SK-N-SH treated with all-trans-retinoic acid at 6 μM for 48 hours (cell line): ENCODE measurements at regions not wholly inside any gene's neighbourhood (a gene's known extent, or its start where the extent isn't known, plus 50 kb on each side); places are given as distances from the start of the nearest gene placed in this dataset.

Experiments used
- ATAC-seq: fragments of 200-7000 bp; cut with Tn5 transposase; 3 replicates; pipeline ENCODE4 v1.9.1; 2020; ENCODE audit warnings: mild to moderate bottlenecking, moderate library complexity
- CSDC2 ChIP-seq: fragments of 250-450 bp; sonication (Bioruptor Pico); IDR thresholded peaks from 2 replicates; pipeline ENCODE4 v1.5.0; 2020; ENCODE audit warnings: mild to moderate bottlenecking, moderate library complexity
- ESRRG ChIP-seq: fragments of 250-450 bp; sonication (Bioruptor Pico); IDR thresholded peaks from 2 replicates; pipeline ENCODE4 v1.6.1; 2021; ENCODE audit warnings: mild to moderate bottlenecking
- GLIS3 ChIP-seq: fragments of 250-450 bp; sonication (Bioruptor Pico); IDR thresholded peaks from 2 replicates; pipeline ENCODE4 v1.5.0; 2020; ENCODE audit warnings: mild to moderate bottlenecking, moderate library complexity
- OSR1 ChIP-seq: fragments of 250-450 bp; sonication (Bioruptor Pico); IDR thresholded peaks from 2 replicates; pipeline ENCODE4 v1.8.0; 2022; ENCODE audit warnings: moderate library complexity, mild to moderate bottlenecking, inconsistent platforms
- RARB ChIP-seq: fragments of 250-450 bp; sonication (Bioruptor Pico); IDR thresholded peaks from 2 replicates; pipeline ENCODE4 v1.8.0; 2021; ENCODE audit warnings: mild to moderate bottlenecking, moderate library complexity
- SNAI2 ChIP-seq: fragments of 250-450 bp; sonication (Bioruptor Pico); IDR thresholded peaks from 2 replicates; pipeline ENCODE4 v1.5.0; 2020; ENCODE audit warnings: mild to moderate bottlenecking, moderate library complexity
- TOX ChIP-seq: fragments of 250-450 bp; sonication (Bioruptor Pico); IDR thresholded peaks from 2 replicates; pipeline ENCODE4 v1.8.0; 2021; ENCODE audit warnings: mild to moderate bottlenecking, moderate library complexity, borderline replicate concordance
- ZC3H10 ChIP-seq: fragments of 250-450 bp; sonication (Bioruptor Pico); IDR thresholded peaks from 2 replicates; pipeline ENCODE4 v1.5.1; 2021; ENCODE audit warnings: mild to moderate bottlenecking, moderate library complexity
- ZFP3 ChIP-seq: fragments of 250-450 bp; sonication (Bioruptor Pico); IDR thresholded peaks from 2 replicates; pipeline ENCODE4 v1.5.0; 2020; ENCODE audit warnings: mild to moderate bottlenecking, moderate library complexity
- ZNF565 ChIP-seq: fragments of 450-650 bp; formaldehyde crosslinking; conservative IDR thresholded peaks from 2 replicates; pipeline ENCODE4 v1.5.0; 2020; ENCODE audit warnings: low read depth, mild to moderate bottlenecking, moderate library complexity
- ZNF70 ChIP-seq: fragments of 450-650 bp; formaldehyde crosslinking; IDR thresholded peaks from 2 replicates; pipeline ENCODE4 v1.5.0; 2020; ENCODE audit warnings: mild to moderate bottlenecking, moderate library complexity
- ZNF8 ChIP-seq: fragments of 450-650 bp; formaldehyde crosslinking; IDR thresholded peaks from 2 replicates; pipeline ENCODE4 v1.5.0; 2020; ENCODE audit warnings: mild to moderate bottlenecking, moderate library complexity
- TF ChIP-seq, protein P1 (sequence below): fragments of 250-450 bp; sonication (Bioruptor Pico); IDR thresholded peaks from 2 replicates; pipeline ENCODE4 v1.8.0; 2020; ENCODE audit warnings: mild to moderate bottlenecking, moderate library complexity, borderline replicate concordance
- TF ChIP-seq, protein P2 (sequence below): fragments of 250-450 bp; sonication (Bioruptor Pico); IDR thresholded peaks from 2 replicates; pipeline ENCODE4 v1.5.1; 2020; ENCODE audit warnings: low read depth, mild to moderate bottlenecking, moderate library complexity
- TF ChIP-seq, protein P3 (sequence below): fragments of 250-450 bp; sonication (Bioruptor Pico); IDR thresholded peaks from 2 replicates; pipeline ENCODE4 v1.5.0; 2020; ENCODE audit warnings: mild to moderate bottlenecking, moderate library complexity
- TF ChIP-seq, protein P4 (sequence below): fragments of 250-450 bp; sonication (Bioruptor Pico); IDR thresholded peaks from 2 replicates; pipeline ENCODE4 v1.5.1; 2021; ENCODE audit warnings: mild to moderate bottlenecking, moderate library complexity

DNA sequence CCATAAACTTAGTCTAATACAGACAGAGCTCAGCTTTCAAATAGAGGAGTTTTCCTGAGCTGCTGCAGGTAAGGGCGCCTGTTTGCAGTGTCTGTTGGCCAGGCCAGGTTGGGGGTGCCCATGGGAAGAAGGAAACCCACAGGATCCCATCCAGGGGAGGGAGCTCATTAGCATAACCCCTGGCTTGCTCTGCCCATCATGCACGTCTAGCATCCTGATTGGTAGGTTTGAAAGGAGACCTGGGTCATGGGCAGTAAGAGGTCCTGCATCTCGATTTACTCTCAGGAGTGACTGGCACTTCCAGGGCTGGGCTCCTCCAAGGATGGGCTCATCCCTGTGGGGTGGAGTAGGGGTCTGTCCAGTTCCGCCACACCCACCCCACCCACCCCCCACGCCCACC lies 103.7 kb upstream of the CLDN14 start:
- ATAC-seq: no peak

DNA sequence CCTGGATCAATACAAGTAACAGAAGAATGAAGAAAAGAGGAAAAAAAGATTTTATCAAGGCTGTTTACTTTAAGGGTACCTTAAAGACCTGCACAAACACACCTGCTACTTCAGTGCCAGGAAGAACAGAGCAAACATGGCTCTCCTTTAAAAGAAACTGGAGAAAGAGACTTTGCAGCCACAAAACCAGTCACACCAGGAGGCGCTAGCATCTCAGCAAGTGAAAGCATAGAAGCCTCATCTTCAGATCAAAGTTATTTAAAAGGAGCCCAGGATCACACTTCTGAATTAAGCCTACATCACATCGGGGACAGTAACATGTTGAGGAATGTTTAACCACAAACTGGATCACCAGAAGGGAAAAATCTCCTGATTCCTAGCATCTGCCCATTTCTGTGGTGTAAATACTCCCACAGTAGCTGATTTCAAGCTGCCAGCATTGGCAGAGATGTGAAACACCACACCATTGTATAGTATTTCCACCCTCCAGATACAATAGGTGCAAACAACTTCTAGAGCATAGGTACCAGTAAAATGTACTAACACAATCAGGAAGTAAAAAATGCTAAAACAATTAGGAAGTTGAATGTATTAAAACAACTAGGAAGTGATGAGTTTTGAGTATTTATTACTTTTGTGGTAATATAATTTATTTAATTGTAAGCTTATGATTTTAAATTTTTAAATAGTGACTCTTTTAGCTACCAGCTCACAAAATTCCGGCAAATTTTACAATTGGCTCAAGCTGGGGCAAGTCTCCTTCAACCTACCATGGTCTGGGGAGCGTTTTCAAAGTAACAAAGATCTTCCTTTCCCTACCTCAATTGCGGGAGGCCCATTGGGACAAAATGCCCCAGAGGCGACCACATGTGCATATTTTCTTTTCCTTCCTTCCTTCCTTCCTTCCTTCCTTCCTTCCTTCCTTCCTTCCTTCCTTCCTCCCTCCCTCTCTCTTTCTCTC lies 105.3 kb upstream of the CLDN14 start:
- TF ChIP-seq OSR1 (CRISPR knock-in tag) (no peak), ZNF565 (CRISPR knock-in tag) (no peak), ZC3H10 (CRISPR knock-in tag) (no peak), GLIS3 (CRISPR knock-in tag) (no peak), ZNF70 (CRISPR knock-in tag) (no peak)
- TF ChIP-seq, protein P1, sequence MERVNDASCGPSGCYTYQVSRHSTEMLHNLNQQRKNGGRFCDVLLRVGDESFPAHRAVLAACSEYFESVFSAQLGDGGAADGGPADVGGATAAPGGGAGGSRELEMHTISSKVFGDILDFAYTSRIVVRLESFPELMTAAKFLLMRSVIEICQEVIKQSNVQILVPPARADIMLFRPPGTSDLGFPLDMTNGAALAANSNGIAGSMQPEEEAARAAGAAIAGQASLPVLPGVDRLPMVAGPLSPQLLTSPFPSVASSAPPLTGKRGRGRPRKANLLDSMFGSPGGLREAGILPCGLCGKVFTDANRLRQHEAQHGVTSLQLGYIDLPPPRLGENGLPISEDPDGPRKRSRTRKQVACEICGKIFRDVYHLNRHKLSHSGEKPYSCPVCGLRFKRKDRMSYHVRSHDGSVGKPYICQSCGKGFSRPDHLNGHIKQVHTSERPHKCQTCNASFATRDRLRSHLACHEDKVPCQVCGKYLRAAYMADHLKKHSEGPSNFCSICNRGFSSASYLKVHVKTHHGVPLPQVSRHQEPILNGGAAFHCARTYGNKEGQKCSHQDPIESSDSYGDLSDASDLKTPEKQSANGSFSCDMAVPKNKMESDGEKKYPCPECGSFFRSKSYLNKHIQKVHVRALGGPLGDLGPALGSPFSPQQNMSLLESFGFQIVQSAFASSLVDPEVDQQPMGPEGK (CRISPR knock-in tag): no peak
- TF ChIP-seq, protein P2, sequence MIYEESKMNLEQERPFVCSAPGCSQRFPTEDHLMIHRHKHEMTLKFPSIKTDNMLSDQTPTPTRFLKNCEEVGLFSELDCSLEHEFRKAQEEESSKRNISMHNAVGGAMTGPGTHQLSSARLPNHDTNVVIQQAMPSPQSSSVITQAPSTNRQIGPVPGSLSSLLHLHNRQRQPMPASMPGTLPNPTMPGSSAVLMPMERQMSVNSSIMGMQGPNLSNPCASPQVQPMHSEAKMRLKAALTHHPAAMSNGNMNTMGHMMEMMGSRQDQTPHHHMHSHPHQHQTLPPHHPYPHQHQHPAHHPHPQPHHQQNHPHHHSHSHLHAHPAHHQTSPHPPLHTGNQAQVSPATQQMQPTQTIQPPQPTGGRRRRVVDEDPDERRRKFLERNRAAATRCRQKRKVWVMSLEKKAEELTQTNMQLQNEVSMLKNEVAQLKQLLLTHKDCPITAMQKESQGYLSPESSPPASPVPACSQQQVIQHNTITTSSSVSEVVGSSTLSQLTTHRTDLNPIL (CRISPR knock-in tag): no peak
- TF ChIP-seq, protein P3, sequence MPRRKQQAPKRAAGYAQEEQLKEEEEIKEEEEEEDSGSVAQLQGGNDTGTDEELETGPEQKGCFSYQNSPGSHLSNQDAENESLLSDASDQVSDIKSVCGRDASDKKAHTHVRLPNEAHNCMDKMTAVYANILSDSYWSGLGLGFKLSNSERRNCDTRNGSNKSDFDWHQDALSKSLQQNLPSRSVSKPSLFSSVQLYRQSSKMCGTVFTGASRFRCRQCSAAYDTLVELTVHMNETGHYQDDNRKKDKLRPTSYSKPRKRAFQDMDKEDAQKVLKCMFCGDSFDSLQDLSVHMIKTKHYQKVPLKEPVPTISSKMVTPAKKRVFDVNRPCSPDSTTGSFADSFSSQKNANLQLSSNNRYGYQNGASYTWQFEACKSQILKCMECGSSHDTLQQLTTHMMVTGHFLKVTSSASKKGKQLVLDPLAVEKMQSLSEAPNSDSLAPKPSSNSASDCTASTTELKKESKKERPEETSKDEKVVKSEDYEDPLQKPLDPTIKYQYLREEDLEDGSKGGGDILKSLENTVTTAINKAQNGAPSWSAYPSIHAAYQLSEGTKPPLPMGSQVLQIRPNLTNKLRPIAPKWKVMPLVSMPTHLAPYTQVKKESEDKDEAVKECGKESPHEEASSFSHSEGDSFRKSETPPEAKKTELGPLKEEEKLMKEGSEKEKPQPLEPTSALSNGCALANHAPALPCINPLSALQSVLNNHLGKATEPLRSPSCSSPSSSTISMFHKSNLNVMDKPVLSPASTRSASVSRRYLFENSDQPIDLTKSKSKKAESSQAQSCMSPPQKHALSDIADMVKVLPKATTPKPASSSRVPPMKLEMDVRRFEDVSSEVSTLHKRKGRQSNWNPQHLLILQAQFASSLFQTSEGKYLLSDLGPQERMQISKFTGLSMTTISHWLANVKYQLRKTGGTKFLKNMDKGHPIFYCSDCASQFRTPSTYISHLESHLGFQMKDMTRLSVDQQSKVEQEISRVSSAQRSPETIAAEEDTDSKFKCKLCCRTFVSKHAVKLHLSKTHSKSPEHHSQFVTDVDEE (CRISPR knock-in tag): no peak
- TF ChIP-seq, all 23 proteins: peak for 0
- ATAC-seq: no peak

More for the DNA sequence above, 103.7 kb upstream of the CLDN14 start:
- no peak for TF ChIP-seq TOX (CRISPR knock-in tag)
- TF ChIP-seq RARB (CRISPR knock-in tag): no peak
- no peak for TF ChIP-seq ZFP3 (CRISPR knock-in tag)
- TF ChIP-seq ESRRG (CRISPR knock-in tag): no peak
- TF ChIP-seq ZNF565 (CRISPR knock-in tag): no peak
- no peak for TF ChIP-seq OSR1 (CRISPR knock-in tag)
- TF ChIP-seq ZC3H10 (CRISPR knock-in tag): no peak
- no peak for TF ChIP-seq CSDC2 (CRISPR knock-in tag)
- no peak for TF ChIP-seq SNAI2 (CRISPR knock-in tag)

DNA sequence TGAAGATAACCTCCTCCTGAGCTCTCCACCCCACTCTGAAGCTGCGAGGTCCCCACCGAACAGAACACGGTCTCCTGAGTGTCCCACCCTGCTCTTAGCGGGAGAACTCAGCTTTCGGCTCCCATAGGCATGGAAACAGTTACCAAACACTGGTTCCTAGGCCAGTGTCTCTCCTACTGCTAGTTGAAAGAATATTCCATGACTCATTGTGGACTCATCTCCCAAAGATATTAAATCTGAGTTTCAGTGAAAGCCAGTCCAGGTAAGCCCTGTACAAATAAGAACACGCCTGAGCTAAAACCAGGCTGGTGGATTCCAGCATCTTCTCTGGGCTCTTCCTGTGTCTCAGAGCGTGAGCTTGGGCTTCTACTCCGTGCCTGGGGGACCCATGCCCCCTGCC lies 107.5 kb upstream of the CLDN14 start:
- TF ChIP-seq, protein P4, sequence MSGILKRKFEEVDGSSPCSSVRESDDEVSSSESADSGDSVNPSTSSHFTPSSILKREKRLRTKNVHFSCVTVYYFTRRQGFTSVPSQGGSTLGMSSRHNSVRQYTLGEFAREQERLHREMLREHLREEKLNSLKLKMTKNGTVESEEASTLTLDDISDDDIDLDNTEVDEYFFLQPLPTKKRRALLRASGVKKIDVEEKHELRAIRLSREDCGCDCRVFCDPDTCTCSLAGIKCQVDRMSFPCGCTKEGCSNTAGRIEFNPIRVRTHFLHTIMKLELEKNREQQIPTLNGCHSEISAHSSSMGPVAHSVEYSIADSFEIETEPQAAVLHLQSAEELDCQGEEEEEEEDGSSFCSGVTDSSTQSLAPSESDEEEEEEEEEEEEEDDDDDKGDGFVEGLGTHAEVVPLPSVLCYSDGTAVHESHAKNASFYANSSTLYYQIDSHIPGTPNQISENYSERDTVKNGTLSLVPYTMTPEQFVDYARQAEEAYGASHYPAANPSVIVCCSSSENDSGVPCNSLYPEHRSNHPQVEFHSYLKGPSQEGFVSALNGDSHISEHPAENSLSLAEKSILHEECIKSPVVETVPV (CRISPR knock-in tag): no peak
- TF ChIP-seq ZNF8 (CRISPR knock-in tag) (no peak), ESRRG (CRISPR knock-in tag) (no peak), ZC3H10 (CRISPR knock-in tag) (no peak)
- TF ChIP-seq, protein P3 (CRISPR knock-in tag): no peak
- ATAC-seq: peak; percentile 39; the same call in 2 of the 3 replicates
